ENCODE measurements at regions not wholly inside any gene's neighbourhood (a gene's known extent, or its start where the extent isn't known, plus 50 kb on each side); places are given as distances from the start of the nearest gene placed in this dataset.

GRCh38 chr2:2856723-2857415, 520.7 kb downstream of the EIPR1 start:
- no peaks in the 10 kb centered on the region for H3K4me1 ChIP-seq (ENCODE audit: control insufficient read depth in 4 of 4, insufficient read depth in 4 of 4, low read length in 3 of 4)
- no peak overlapping the region for H3K9ac ChIP-seq (ENCODE audit: low read depth in 1 of 2, low read length in 2 of 2)
- peaks cover 0 to 4% (median 0%) of the 10 kb centered on the region in 4 donors for H3K9me3 ChIP-seq (ENCODE audit: control insufficient read depth in 4 of 4, low read length in 3 of 4)
- no peak for DNase-seq (ENCODE audit: low spot score)
- 65% methylated on average over 3 of the region's 3 CpGs for WGBS
- H3K36me3 ChIP-seq (ENCODE audit: control insufficient read depth in 4 of 4, insufficient read depth in 3 of 4, low read depth in 1 of 4, low read length in 3 of 4) = no peaks in the 10 kb centered on the region
- H3K27ac ChIP-seq (ENCODE audit: low read depth in 1 of 2, low read length in 2 of 2) = no peak overlapping the region
- peaks cover 0 to 2% (median 0%) of the 10 kb centered on the region in 4 donors for H3K27me3 ChIP-seq (ENCODE audit: control insufficient read depth in 4 of 4, insufficient read depth in 4 of 4, low read length in 3 of 4)
- TF ChIP-seq REST (IDR thresholded peaks at IDR 0.05) (no peak), YY1 (IDR thresholded peaks at IDR 0.05) (no peak), SP1 (IDR thresholded peaks at IDR 0.05) (no peak)
- H3K4me3 ChIP-seq (ENCODE audit: low read depth in 1 of 3, low read length in 3 of 3) = no peak overlapping the region

- 82% methylated on average over 5 of the region's 5 CpGs for WGBS
- H3K27me3 ChIP-seq (ENCODE audit: control insufficient read depth in 4 of 4, insufficient read depth in 4 of 4, low read length in 3 of 4) = peaks cover 0 to 2% (median 0%) of the 10 kb centered on the region in 4 donors
Measured at GRCh38 chr2:2855297-2855696, 522.3 kb downstream of the EIPR1 start.

More at GRCh38 chr2:2855297-2855696, 522.3 kb downstream of the EIPR1 start:
- DNase-seq (ENCODE audit: low spot score) = no peak
- Histone ChIP-seq H3K36me3 (ENCODE audit: control insufficient read depth in 4 of 4, insufficient read depth in 3 of 4, low read depth in 1 of 4, low read length in 3 of 4) (no peaks in the 10 kb centered on the region), H3K4me1 (ENCODE audit: control insufficient read depth in 4 of 4, insufficient read depth in 4 of 4, low read length in 3 of 4) (no peaks in the 10 kb centered on the region), H3K27ac (ENCODE audit: low read depth in 1 of 2, low read length in 2 of 2) (no peak overlapping the region), H3K4me3 (ENCODE audit: low read depth in 1 of 3, low read length in 3 of 3) (no peak overlapping the region), H3K9ac (ENCODE audit: low read depth in 1 of 2, low read length in 2 of 2) (no peak overlapping the region), H3K9me3 (ENCODE audit: control insufficient read depth in 4 of 4, low read length in 3 of 4) (peaks cover 0 to 4% (median 0%) of the 10 kb centered on the region in 4 donors)
- no peak for TF ChIP-seq SP1 (IDR thresholded peaks at IDR 0.05)
- TF ChIP-seq GABPA (IDR thresholded peaks at IDR 0.05 in 1 of 2, conservative IDR thresholded peaks at IDR 0.05 in 1 of 2) = no peak
- TF ChIP-seq TAF1 (conservative IDR thresholded peaks at IDR 0.05) = no peak
- no peak for TF ChIP-seq HNF4G (IDR thresholded peaks at IDR 0.05)
- TF ChIP-seq REST (IDR thresholded peaks at IDR 0.05) = no peak
- TF ChIP-seq FOXA1 (IDR thresholded peaks at IDR 0.05) = no peak
- TF ChIP-seq HNF4A (conservative IDR thresholded peaks at IDR 0.05) = no peak
- no peak for TF ChIP-seq JUND (IDR thresholded peaks at IDR 0.05)
- TF ChIP-seq, protein P1, sequence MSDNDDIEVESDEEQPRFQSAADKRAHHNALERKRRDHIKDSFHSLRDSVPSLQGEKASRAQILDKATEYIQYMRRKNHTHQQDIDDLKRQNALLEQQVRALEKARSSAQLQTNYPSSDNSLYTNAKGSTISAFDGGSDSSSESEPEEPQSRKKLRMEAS (IDR thresholded peaks at IDR 0.05) = no peak
- no peak for TF ChIP-seq FOXA2 (IDR thresholded peaks at IDR 0.05)
- TF ChIP-seq RXRA (IDR thresholded peaks at IDR 0.05) = no peak
- no peak for TF ChIP-seq EGR1 (IDR thresholded peaks at IDR 0.05; ENCODE audit: low read depth in 2 of 2)
- no peak for TF ChIP-seq ZBTB33 (IDR thresholded peaks at IDR 0.05)
- no peak for TF ChIP-seq YY1 (IDR thresholded peaks at IDR 0.05)
- TF ChIP-seq, protein P2, sequence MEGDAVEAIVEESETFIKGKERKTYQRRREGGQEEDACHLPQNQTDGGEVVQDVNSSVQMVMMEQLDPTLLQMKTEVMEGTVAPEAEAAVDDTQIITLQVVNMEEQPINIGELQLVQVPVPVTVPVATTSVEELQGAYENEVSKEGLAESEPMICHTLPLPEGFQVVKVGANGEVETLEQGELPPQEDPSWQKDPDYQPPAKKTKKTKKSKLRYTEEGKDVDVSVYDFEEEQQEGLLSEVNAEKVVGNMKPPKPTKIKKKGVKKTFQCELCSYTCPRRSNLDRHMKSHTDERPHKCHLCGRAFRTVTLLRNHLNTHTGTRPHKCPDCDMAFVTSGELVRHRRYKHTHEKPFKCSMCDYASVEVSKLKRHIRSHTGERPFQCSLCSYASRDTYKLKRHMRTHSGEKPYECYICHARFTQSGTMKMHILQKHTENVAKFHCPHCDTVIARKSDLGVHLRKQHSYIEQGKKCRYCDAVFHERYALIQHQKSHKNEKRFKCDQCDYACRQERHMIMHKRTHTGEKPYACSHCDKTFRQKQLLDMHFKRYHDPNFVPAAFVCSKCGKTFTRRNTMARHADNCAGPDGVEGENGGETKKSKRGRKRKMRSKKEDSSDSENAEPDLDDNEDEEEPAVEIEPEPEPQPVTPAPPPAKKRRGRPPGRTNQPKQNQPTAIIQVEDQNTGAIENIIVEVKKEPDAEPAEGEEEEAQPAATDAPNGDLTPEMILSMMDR (IDR thresholded peaks at IDR 0.05; ENCODE audit: low read depth, low read length, missing input control) = no peak
- no peak for TF ChIP-seq RAD21 (IDR thresholded peaks at IDR 0.05)

Measured in liver (tissue), 8 donors.